ENCODE measurements at regions not wholly inside any gene's neighbourhood (a gene's known extent, or its start where the extent isn't known, plus 50 kb on each side); places are given as distances from the start of the nearest gene placed in this dataset.

DNA sequence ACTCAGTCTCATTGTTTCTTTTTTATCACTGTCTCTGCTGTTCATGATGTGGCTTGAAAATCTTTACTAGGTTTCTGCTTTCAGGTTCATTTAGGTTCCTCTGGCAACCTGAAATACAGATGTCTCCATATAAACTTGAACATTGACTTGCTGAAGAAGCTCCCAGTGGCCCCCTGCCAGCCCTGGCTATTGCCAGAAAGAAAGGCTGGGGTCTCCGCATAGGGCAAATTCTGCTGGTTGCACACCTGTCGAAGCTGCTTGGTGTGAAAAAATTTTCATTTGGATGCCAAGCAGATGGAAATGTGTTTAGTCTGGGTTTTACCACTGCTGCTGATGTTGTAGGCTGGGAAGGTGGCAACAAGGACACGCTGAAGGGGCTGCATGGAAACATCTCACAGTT lies 826.7 kb upstream of the GHITM start:
- intact Hi-C loops (cut with DNase I), result no loop called here
- H3K36me3 ChIP-seq, result no peaks in the 10 kb centered on the region
- H3K4me3 ChIP-seq, result no peak overlapping the region
- no peaks in the 10 kb centered on the region for H3K4me1 ChIP-seq
- H3K9me3 ChIP-seq, result no peaks in the 10 kb centered on the region
- 60% methylated on average over 2 of the region's 3 CpGs for WGBS (ENCODE audit: insufficient coverage, low coverage, low lambda C conversion rate, missing lambda C conversion rate)
- no peak for DNase-seq
- TF ChIP-seq, protein P1, sequence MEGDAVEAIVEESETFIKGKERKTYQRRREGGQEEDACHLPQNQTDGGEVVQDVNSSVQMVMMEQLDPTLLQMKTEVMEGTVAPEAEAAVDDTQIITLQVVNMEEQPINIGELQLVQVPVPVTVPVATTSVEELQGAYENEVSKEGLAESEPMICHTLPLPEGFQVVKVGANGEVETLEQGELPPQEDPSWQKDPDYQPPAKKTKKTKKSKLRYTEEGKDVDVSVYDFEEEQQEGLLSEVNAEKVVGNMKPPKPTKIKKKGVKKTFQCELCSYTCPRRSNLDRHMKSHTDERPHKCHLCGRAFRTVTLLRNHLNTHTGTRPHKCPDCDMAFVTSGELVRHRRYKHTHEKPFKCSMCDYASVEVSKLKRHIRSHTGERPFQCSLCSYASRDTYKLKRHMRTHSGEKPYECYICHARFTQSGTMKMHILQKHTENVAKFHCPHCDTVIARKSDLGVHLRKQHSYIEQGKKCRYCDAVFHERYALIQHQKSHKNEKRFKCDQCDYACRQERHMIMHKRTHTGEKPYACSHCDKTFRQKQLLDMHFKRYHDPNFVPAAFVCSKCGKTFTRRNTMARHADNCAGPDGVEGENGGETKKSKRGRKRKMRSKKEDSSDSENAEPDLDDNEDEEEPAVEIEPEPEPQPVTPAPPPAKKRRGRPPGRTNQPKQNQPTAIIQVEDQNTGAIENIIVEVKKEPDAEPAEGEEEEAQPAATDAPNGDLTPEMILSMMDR (IDR thresholded peaks at IDR 0.05), result no peak
- TF ChIP-seq POLR2A (IDR thresholded peaks at IDR 0.05), result no peak
- no peak overlapping the region for H3K27ac ChIP-seq
- ATAC-seq, result no peak
- no peaks in the 10 kb centered on the region for H3K27me3 ChIP-seq

DNA sequence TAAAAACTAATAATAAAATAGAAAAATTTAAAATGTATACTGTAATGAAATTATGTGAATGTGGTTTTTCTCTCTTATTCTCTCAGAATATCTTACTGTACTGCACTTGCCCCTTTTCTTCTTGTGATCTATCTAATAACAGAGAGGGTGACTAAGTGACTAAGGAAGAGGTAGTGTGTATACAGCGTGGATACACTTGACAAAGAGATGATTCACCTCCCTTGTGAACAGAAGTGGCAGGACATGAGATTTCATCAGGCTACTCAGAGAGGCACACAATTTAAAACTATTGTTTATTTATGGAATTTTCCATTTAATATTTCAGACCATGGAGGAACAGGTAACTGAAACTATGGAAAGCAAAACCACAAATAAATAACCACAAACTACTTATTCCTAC lies 806.6 kb upstream of the GHITM start:
- no peak for DNase-seq
- TF ChIP-seq POLR2A (IDR thresholded peaks at IDR 0.05), result no peak
- TF ChIP-seq, protein P1 (IDR thresholded peaks at IDR 0.05), result no peak

DNA sequence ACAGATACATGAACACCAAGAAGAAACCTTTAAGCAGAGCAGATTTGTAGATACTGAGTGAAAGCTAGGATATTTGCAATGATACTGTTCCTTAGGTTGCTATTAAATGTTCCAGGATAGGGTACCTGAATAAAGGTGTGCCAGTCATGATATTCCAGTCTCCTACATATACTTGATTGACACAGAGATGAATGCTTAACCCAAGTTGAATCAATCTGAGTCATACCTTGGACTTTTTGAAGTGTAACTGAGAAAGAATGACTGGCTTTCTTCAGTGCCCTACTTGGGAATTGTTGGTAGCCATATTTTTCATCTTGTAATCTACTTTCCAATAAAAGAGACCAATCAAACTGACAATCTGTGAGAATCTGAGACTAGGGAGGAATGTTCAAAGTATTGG lies 805.7 kb upstream of the GHITM start:
- ATAC-seq, result no peak
- H3K27me3 ChIP-seq, result no peaks in the 10 kb centered on the region
- no peaks in the 10 kb centered on the region for H3K4me1 ChIP-seq
- no peaks in the 10 kb centered on the region for H3K36me3 ChIP-seq
- TF ChIP-seq POLR2A (IDR thresholded peaks at IDR 0.05), result no peak
- TF ChIP-seq, protein P1 (IDR thresholded peaks at IDR 0.05), result no peak
- no peak for DNase-seq
- intact Hi-C loops (cut with DNase I), result no loop called here
- H3K9me3 ChIP-seq, result no peaks in the 10 kb centered on the region
- no peak overlapping the region for H3K4me3 ChIP-seq
- no peak overlapping the region for H3K27ac ChIP-seq

More for the DNA sequence above, 806.6 kb upstream of the GHITM start:
- whole genome bisulfite sequencing (ENCODE audit: insufficient coverage, low coverage, low lambda C conversion rate, missing lambda C conversion rate), result 24% methylated on average over 1 of the region's 1 CpG
- H3K4me3 ChIP-seq, result no peak overlapping the region
- no peak overlapping the region for H3K27ac ChIP-seq
- H3K36me3 ChIP-seq, result no peaks in the 10 kb centered on the region
- ATAC-seq, result no peak
- intact Hi-C loops (cut with DNase I), result no loop called here
- H3K27me3 ChIP-seq, result no peaks in the 10 kb centered on the region
- no peaks in the 10 kb centered on the region for H3K4me1 ChIP-seq
- H3K9me3 ChIP-seq, result no peaks in the 10 kb centered on the region

DNA sequence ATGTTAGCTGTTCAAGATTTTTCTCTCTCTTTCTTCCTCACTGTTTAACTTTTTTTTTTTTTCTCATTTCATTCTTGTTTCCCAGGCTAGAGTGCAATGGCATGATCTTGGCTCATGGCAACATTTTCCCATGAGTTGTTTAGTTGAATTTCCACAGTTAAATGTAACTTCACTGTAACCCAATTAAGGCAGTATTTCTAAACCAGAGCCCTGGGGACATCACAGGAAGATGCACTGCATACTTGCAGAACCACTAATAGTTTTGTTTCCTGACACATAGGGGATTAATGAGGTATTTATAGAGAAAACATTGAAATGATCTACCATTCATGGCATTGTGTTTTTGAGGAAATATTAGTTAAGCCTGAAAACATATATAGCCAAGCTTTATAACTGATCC lies 795.6 kb upstream of the GHITM start:
- Histone ChIP-seq H3K9me3 (no peaks in the 10 kb centered on the region), H3K4me3 (no peak overlapping the region), H3K4me1 (no peaks in the 10 kb centered on the region), H3K27ac (no peak overlapping the region), H3K27me3 (no peaks in the 10 kb centered on the region), H3K36me3 (no peaks in the 10 kb centered on the region)
- no peak for TF ChIP-seq POLR2A (IDR thresholded peaks at IDR 0.05)
- TF ChIP-seq, protein P1 (IDR thresholded peaks at IDR 0.05), result no peak
- no peak for DNase-seq
- intact Hi-C loops (cut with DNase I), result no loop called here
- ATAC-seq, result no peak

DNA sequence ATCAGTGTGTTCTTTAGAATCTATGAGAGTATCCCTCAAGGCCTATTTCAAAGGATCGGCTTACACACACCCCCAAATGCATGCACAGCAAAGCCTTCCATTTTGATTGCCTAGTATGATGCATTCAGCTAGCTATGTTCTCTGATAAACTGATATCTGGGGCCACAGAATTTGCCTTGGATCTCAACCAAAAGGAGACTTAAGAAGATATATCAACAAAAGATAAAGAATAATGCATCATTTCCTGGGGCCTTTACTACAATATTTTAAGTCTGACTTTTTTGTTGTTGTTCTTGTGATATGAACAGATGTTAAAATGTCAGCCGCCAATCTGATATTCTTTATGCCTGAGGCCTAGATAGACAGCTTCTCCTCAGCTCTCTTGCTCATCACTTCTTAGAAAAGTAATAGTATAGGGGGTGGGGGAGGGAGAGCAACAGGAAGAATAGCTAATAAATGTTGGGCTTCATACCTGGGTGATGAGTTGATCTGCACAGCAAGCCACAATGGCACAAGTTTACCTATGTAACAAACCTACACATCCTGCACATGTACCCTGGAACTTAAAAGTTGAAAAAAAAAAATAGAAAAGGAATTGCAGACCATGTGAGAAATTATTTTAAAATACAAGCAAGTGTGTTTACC lies 792.9 kb upstream of the GHITM start:
- TF ChIP-seq POLR2A (IDR thresholded peaks at IDR 0.05), result no peak
- TF ChIP-seq, protein P1 (IDR thresholded peaks at IDR 0.05), result no peak
- no peak overlapping the region for H3K4me3 ChIP-seq
- intact Hi-C loops (cut with DNase I), result no loop called here
- no peaks in the 10 kb centered on the region for H3K36me3 ChIP-seq
- no peaks in the 10 kb centered on the region for H3K27me3 ChIP-seq
- no peak for ATAC-seq
- no peak overlapping the region for H3K27ac ChIP-seq
- no peak for DNase-seq
- no peaks in the 10 kb centered on the region for H3K4me1 ChIP-seq
- H3K9me3 ChIP-seq, result no peaks in the 10 kb centered on the region
- WGBS (ENCODE audit: insufficient coverage, low coverage, low lambda C conversion rate, missing lambda C conversion rate), result 74% methylated on average over 2 of the region's 2 CpGs
